ENCODE measurements at regions not wholly inside any gene's neighbourhood (a gene's known extent, or its start where the extent isn't known, plus 50 kb on each side); places are given as distances from the start of the nearest gene placed in this dataset.

DNA sequence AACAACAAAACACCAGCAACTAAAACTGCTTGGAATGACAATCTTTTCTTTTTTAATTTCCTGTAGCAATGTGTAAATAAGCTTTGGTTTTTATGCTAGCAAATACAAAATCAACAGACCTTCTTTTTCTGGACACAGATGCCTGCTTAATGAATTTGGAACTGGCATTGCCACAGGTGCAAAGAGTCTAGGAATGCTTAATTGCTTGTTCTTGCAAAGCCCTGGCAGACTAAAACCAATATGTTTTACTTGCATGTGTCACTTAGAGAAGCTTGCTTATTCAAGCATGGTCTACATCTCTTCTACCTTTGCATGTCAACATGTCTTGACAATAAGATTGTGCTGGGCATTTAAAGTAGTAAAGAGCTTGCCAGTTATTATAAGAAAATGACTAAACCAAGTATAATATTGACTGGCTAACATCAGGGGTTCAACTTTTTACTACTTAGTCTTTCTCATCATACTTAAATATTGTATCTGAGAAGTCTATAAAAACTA lies 656.7 kb upstream of the NDST4 start:
- DNase-seq (ENCODE audit: insufficient read length) = no peak
- TF ChIP-seq TAF1 (IDR thresholded peaks at IDR 0.05; ENCODE audit: borderline replicate concordance, low read depth, low read length) (no peak), POLR2A (IDR thresholded peaks at IDR 0.05; ENCODE audit: low read depth, low read length) (no peak), POLR2AphosphoS5 (IDR thresholded peaks at IDR 0.05; ENCODE audit: low read depth, low read length) (no peak)
- FAIRE-seq = no peak

DNA sequence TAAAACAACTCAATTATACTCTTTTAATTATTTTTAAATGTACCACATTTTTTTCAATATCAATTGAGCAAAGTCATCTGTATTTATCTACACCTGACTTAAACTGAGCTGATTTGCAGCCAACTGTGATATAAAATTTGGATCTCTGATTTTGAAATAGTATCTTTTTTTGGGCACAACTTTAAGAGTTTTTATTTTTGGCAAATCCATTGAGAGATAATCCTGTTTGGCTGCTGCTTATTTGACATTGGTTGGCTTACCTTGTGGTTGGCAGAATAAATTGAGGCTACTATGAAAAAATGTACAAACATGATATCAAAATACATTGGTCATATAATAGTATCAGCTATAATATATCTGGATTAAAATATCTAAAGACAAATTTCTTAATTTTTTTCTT lies 656.0 kb upstream of the NDST4 start:
- FAIRE-seq (no peak), DNase-seq (ENCODE audit: insufficient read length) (no peak)
- TF ChIP-seq POLR2AphosphoS5 (IDR thresholded peaks at IDR 0.05; ENCODE audit: low read depth, low read length) (no peak), POLR2A (IDR thresholded peaks at IDR 0.05; ENCODE audit: low read depth, low read length) (no peak)

DNA sequence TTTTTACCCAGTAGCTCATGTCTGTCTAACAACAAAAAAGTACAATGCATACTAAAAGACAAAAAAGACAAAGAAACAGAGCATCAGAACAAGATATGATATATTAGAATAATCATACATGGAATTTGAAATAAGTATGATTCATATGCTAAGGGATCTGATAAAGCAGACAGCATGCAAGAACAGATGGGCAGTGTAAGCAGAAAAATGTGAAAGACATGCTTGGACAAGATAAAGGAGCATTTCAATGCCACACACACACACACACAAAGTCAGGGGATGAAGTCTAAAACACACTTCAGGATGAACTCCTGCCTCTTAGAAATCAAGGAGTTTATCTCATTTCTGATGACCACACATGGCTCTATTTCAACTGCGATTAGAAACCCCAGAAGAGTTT lies 649.6 kb upstream of the NDST4 start:
- TF ChIP-seq POLR2A (IDR thresholded peaks at IDR 0.05; ENCODE audit: low read depth, low read length) = no peak
- no peak for TF ChIP-seq TAF1 (IDR thresholded peaks at IDR 0.05; ENCODE audit: borderline replicate concordance, low read depth, low read length)
- FAIRE-seq (no peak), DNase-seq (ENCODE audit: insufficient read length) (no peak)

DNA sequence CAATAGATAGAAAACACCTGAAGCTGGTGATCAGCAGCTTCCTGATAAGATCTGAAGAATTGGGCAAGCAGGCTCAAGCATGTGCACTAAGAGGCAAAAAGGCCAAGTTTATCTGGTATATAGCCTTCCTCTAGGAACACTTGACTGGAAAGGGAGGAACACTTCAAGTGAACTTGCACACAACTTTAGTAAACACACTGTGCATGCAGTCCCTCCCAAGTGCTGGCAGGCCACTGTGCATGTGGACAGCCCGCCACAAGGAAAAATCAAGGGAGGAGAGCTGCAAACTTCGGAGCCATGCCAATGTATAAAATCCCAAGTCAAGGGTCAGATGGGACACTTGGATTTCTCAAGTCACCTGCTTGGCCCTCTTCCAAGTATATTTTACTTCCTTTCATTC lies 645.8 kb upstream of the NDST4 start:
- FAIRE-seq (no peak), DNase-seq (ENCODE audit: insufficient read length) (no peak)
- TF ChIP-seq TAF1 (IDR thresholded peaks at IDR 0.05; ENCODE audit: borderline replicate concordance, low read depth, low read length) (no peak), POLR2A (IDR thresholded peaks at IDR 0.05; ENCODE audit: low read depth, low read length) (no peak), POLR2AphosphoS5 (IDR thresholded peaks at IDR 0.05; ENCODE audit: low read depth, low read length) (no peak)

DNA sequence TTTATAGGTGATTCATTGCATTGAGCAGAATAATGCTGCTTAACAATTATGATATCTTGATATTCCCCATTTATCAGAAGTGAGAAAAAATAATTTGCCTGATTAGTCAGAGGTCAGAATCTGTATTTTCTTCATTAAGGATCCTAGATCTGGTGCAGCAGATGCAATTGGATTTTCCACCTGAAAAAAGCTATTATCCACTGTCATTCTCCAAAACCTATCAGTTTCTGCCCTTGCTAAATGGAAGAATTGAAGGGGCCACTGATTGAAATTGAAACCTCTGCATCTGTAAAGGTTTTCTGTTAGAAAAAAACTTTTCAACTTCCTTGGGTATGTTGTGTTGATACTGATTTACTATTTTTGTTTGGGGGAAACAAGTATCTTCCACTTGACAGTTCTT lies 636.0 kb upstream of the NDST4 start:
- TF ChIP-seq POLR2A (IDR thresholded peaks at IDR 0.05; ENCODE audit: low read depth, low read length) (no peak), TAF1 (IDR thresholded peaks at IDR 0.05; ENCODE audit: borderline replicate concordance, low read depth, low read length) (no peak)
- DNase-seq (ENCODE audit: insufficient read length) (no peak), FAIRE-seq (no peak)

DNA sequence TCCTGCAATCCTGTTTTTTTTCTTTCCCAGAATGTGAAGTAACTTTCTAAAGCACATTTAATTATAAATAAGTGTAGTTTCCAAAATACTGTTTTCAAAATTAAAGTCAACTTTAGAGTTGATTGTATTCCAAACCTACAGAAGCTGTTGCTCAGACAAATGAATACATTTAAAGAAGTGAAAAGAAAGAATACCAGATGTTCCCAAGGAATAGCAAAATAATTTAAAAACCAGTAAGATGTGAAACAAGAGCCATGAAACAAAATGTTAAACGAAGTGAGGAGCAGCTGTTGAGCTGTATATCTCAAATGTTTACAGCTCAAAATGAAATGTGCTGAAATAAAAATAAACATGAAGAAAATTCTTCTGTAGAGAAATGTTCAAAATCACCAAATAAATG lies 627.4 kb upstream of the NDST4 start:
- no peak for TF ChIP-seq TAF1 (IDR thresholded peaks at IDR 0.05; ENCODE audit: borderline replicate concordance, low read depth, low read length)
- no peak for TF ChIP-seq POLR2A (IDR thresholded peaks at IDR 0.05; ENCODE audit: low read depth, low read length)
- TF ChIP-seq POLR2AphosphoS5 (IDR thresholded peaks at IDR 0.05; ENCODE audit: low read depth, low read length) = no peak
- DNase-seq (ENCODE audit: insufficient read length) (no peak), FAIRE-seq (no peak)

DNA sequence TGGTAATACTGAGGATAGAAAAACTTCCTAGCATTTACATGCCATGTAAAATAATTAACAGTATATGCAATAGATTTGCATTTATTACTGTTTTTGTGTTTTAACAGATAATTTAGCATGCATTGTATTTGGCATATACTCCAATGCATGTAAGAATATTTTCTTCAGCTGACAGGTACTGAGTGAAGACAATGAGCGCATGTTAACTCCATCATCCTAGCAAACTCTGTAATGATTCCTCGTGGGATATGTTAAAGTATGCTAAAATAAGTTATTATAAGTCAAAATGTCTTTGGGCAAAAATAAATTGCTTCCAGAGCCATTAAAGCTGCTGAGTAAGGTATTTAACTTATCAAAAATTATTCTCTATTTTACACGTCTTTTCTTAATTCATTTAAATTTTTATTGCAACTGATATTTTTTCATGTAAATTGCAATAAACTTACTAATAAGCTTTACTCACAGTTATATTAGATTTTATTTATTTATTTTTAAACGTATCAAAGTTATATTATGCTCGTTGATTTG lies 616.4 kb upstream of the NDST4 start:
- DNase-seq (ENCODE audit: insufficient read length) (no peak), FAIRE-seq (no peak)
- TF ChIP-seq TAF1 (IDR thresholded peaks at IDR 0.05; ENCODE audit: borderline replicate concordance, low read depth, low read length) (no peak), POLR2A (IDR thresholded peaks at IDR 0.05; ENCODE audit: low read depth, low read length) (no peak), POLR2AphosphoS5 (IDR thresholded peaks at IDR 0.05; ENCODE audit: low read depth, low read length) (no peak)

DNA sequence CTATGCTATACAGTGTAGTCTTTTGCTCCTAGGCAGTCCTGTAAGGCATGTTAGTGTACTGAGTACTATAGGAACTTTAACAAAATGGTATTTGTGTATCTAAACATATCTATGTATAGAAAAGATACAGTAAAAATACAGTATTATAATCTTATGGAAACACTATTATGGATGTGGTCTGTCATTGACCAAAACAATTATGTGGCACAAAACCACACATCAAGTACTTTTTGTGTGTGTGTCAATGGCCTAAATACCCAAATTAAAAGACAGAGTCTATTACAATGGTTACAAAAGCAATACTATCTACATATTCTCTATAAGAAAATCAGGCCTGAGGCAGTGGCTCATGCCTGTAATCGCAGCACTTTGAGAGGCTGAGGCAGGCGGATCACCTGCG lies 610.2 kb upstream of the NDST4 start:
- TF ChIP-seq POLR2AphosphoS5 (IDR thresholded peaks at IDR 0.05; ENCODE audit: low read depth, low read length) (no peak), TAF1 (IDR thresholded peaks at IDR 0.05; ENCODE audit: borderline replicate concordance, low read depth, low read length) (no peak), POLR2A (IDR thresholded peaks at IDR 0.05; ENCODE audit: low read depth, low read length) (no peak)
- no peak for DNase-seq (ENCODE audit: insufficient read length)
- no peak for FAIRE-seq

DNA sequence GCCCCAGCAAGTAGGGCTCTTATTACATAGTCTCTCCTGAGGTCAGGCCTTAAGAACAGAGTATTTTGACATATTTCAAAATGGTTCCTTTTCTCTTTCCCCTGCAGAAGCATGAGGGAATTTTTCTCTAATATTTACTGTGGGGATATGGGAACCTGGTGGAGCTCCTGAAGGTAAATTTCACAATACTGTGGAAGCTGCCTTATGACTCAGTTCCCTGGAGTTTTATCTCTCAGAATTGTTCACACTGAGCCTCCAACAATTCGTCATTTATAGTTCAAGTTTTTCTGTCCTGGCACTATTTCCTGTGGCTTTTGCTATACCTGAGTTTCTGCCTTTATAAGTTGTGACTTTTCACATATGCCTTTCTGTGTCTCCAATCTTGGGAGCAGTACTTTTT lies 607.2 kb upstream of the NDST4 start:
- FAIRE-seq = no peak
- DNase-seq (ENCODE audit: insufficient read length) = no peak
- TF ChIP-seq TAF1 (IDR thresholded peaks at IDR 0.05; ENCODE audit: borderline replicate concordance, low read depth, low read length) = no peak
- TF ChIP-seq POLR2A (IDR thresholded peaks at IDR 0.05; ENCODE audit: low read depth, low read length) = no peak
- no peak for TF ChIP-seq POLR2AphosphoS5 (IDR thresholded peaks at IDR 0.05; ENCODE audit: low read depth, low read length)

DNA sequence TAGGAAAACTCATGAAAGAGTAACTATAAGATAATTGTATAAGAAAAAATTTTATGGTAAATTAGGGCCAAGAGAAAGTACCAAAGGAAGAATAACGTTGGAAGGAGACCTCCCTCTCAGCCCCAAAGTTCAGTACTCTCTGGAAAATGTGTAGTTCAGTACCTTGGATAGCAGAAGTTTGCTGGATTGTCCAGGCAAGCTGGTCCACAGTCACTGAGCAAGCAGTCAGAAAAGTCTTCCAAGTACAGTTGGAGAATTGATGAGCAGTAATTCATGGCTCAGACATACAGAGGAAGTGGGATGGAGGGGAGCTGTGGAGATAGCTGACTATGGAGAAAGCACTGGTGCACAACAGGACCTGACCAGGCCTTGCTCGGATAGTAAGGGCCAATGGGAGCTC lies 598.2 kb upstream of the NDST4 start:
- FAIRE-seq (no peak), DNase-seq (ENCODE audit: insufficient read length) (no peak)
- no peak for TF ChIP-seq POLR2AphosphoS5 (IDR thresholded peaks at IDR 0.05; ENCODE audit: low read depth, low read length)
- TF ChIP-seq POLR2A (IDR thresholded peaks at IDR 0.05; ENCODE audit: low read depth, low read length) = no peak
- TF ChIP-seq TAF1 (IDR thresholded peaks at IDR 0.05; ENCODE audit: borderline replicate concordance, low read depth, low read length) = no peak

DNA sequence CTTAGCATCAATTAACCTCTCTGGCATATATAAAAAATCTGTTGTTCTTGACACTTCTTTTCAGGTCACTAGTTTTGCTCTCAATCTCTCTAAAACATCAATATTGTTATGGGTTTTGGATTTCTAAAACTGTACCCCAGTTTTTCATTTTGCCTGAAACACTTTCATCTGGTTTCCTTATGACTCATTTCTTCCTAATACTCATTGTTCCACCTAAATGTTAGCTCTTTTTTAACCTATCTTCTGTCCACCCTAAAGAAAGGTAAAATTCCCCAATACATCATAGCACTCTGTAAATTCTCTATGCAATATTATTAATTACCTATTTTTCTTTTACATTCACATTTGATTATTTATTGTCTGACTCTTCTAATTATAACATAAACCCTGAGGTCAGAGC lies 575.5 kb upstream of the NDST4 start:
- TF ChIP-seq POLR2A (IDR thresholded peaks at IDR 0.05; ENCODE audit: low read depth, low read length) = no peak
- TF ChIP-seq POLR2AphosphoS5 (IDR thresholded peaks at IDR 0.05; ENCODE audit: low read depth, low read length) = no peak
- no peak for TF ChIP-seq TAF1 (IDR thresholded peaks at IDR 0.05; ENCODE audit: borderline replicate concordance, low read depth, low read length)
- FAIRE-seq (no peak), DNase-seq (ENCODE audit: insufficient read length) (no peak)

DNA sequence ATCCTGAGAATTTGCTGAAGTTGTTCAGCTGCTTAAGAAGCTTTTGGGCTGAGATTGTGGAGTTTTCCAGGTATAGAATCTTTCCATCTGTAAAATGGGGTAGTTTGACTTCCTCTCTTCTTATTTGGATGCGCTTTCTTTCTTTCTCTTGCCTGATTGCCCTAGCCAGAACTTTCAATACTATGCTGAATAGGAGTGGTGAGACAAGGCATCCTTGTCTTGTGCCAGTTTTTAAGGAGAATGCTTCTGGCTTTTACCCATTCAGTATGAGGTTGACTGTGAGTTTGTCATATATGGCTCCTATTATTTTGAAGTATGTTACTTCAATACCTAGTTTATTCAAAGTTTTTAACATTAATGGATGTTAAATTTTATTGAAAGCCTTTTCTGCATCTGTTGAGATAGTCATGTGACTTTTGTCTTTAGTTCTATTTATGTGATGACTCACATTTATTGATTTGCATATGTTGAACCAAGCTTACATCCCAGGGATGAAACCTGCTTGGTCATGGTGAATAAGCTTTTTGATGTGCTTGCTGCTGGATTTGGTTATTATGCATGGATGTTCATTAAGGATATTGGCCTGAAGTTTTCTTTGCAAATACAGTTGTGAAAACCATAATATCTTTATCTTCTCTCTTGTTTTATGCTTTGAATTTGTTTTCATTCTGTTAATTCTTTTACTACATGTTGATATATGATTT lies 573.8 kb upstream of the NDST4 start:
- no peak for FAIRE-seq
- DNase-seq (ENCODE audit: insufficient read length) = no peak

More for the DNA sequence above, 573.8 kb upstream of the NDST4 start:
- TF ChIP-seq POLR2AphosphoS5 (IDR thresholded peaks at IDR 0.05; ENCODE audit: low read depth, low read length) = no peak
- TF ChIP-seq TAF1 (IDR thresholded peaks at IDR 0.05; ENCODE audit: borderline replicate concordance, low read depth, low read length) = no peak
- TF ChIP-seq POLR2A (IDR thresholded peaks at IDR 0.05; ENCODE audit: low read depth, low read length) = no peak
